ENCODE measurements at regions not wholly inside any gene's neighbourhood (a gene's known extent, or its start where the extent isn't known, plus 50 kb on each side); places are given as distances from the start of the nearest gene placed in this dataset.

DNA sequence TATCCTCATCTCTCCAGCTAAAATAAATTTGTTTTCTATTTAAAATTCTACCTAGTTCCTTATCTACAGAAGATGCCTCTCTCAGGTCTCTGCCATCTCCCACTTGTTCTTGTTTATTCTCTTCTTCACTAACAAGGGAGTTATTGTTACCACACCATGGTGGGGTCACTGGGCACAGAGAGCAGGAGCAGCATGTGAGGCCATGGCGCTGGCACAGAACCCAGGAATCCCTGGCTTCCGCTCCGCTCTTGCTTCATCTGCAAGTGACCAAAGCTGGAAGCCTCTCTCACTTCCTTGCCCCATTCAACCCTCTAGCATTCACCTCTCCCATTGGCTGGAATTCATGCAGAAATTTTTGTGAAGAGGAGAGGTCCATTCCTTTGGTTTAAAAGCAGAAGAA lies 190.7 kb upstream of the NCAM1 start:
- POLR2A ChIA-PET = no interaction called here
- CTCF ChIA-PET = no interaction called here
- DNase-seq = no peak
- Mint-ChIP-seq H3K9me3 (no peaks in the 10 kb centered on the region), H3K4me1 (no peaks in the 10 kb centered on the region), H3K4me3 (no peak overlapping the region), H3K27me3 (no peaks in the 10 kb centered on the region), H3K36me3 (ENCODE audit: low read depth) (no peaks in the 10 kb centered on the region), H3K27ac (no peak overlapping the region)
- ATAC-seq (ENCODE audit: low read depth) = no peak
- intact Hi-C loops (cut with micrococcal nuclease) = no loop called here
- TF ChIP-seq, protein P1, sequence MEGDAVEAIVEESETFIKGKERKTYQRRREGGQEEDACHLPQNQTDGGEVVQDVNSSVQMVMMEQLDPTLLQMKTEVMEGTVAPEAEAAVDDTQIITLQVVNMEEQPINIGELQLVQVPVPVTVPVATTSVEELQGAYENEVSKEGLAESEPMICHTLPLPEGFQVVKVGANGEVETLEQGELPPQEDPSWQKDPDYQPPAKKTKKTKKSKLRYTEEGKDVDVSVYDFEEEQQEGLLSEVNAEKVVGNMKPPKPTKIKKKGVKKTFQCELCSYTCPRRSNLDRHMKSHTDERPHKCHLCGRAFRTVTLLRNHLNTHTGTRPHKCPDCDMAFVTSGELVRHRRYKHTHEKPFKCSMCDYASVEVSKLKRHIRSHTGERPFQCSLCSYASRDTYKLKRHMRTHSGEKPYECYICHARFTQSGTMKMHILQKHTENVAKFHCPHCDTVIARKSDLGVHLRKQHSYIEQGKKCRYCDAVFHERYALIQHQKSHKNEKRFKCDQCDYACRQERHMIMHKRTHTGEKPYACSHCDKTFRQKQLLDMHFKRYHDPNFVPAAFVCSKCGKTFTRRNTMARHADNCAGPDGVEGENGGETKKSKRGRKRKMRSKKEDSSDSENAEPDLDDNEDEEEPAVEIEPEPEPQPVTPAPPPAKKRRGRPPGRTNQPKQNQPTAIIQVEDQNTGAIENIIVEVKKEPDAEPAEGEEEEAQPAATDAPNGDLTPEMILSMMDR (IDR thresholded peaks at IDR 0.05) = no peak

DNA sequence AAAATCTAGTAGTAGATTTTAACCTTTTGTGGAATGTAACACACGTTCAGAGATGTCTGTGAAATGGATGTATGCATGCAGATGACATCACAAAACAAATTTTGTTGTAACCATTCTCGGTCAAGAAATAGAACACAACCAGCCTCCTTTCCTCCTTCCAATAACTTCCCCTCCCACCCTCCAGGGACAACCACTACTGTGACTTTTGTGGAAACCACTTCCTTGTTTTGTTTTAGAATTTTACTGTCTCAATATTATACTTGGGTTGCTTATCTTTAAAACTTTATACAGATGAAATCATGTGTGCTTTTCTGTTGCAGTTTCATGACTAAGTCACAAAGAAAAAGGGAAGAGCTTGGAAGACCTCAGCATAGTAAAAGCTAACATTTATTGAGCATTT lies 189.4 kb upstream of the NCAM1 start:
- H3K36me3 Mint-ChIP-seq (ENCODE audit: low read depth) = no peaks in the 10 kb centered on the region
- H3K4me1 Mint-ChIP-seq = no peaks in the 10 kb centered on the region
- intact Hi-C loops (cut with micrococcal nuclease) = no loop called here
- DNase-seq (no peak), ATAC-seq (ENCODE audit: low read depth) (no peak)
- no peaks in the 10 kb centered on the region for H3K27me3 Mint-ChIP-seq
- no peak overlapping the region for H3K27ac Mint-ChIP-seq
- H3K9me3 Mint-ChIP-seq = no peaks in the 10 kb centered on the region
- TF ChIP-seq, protein P1 (IDR thresholded peaks at IDR 0.05) = no peak
- no peak overlapping the region for H3K4me3 Mint-ChIP-seq
- ChIA-PET CTCF (no interaction called here), POLR2A (no interaction called here)

DNA sequence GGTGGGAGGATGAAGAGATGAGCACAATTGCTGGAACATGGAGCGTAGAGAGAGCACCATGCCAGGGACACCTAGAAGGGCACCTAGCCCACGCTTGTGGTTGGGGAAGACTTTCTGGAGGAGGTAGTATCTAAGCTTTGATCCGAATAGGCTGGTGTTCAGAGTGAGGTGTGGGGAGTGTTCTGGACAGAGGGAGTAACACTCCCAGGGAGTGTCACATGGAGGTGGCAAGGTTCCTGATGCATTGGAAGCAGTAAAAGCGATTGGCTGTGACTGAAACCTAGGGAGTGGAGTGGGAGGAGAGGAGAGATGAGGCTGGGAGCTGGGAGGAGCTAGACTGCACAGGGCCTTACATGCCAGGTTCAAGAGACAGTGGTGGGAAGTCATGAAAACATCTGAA lies 188.0 kb upstream of the NCAM1 start:
- Mint-ChIP-seq H3K4me3 (no peak overlapping the region), H3K36me3 (ENCODE audit: low read depth) (no peaks in the 10 kb centered on the region), H3K27ac (no peak overlapping the region), H3K27me3 (no peaks in the 10 kb centered on the region), H3K4me1 (no peaks in the 10 kb centered on the region), H3K9me3 (no peaks in the 10 kb centered on the region)
- ChIA-PET POLR2A (no interaction called here), CTCF (no interaction called here)
- intact Hi-C loops (cut with micrococcal nuclease) = no loop called here
- DNase-seq (no peak), ATAC-seq (ENCODE audit: low read depth) (no peak)
- TF ChIP-seq, protein P1 (IDR thresholded peaks at IDR 0.05) = no peak

DNA sequence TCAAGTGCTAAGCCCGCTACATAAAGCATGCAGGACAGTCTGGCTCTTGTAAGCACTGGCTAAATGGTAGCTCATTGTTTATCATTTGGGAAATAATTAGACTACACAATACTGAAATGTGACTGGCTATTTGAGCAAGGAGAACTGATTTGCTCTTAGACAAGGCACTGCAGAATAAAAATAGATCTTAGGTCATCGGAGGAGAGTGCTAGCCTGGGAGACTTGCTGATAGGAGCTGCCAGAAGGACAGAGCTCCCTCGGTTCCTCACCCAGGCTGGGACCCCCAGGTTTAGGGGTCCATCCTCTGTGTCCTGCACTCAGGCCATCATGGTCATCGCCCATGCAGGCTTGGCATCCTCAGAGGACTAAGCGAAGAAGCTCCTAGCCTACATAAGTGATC lies 184.4 kb upstream of the NCAM1 start:
- no peaks in the 10 kb centered on the region for H3K36me3 Mint-ChIP-seq (ENCODE audit: low read depth)
- no peak overlapping the region for H3K4me3 Mint-ChIP-seq
- no peaks in the 10 kb centered on the region for H3K9me3 Mint-ChIP-seq
- H3K27me3 Mint-ChIP-seq = no peaks in the 10 kb centered on the region
- H3K27ac Mint-ChIP-seq = no peak overlapping the region
- ATAC-seq (ENCODE audit: low read depth) (no peak), DNase-seq (no peak)
- ChIA-PET CTCF (no interaction called here), POLR2A (no interaction called here)
- intact Hi-C loops (cut with micrococcal nuclease) = no loop called here
- TF ChIP-seq, protein P1 (IDR thresholded peaks at IDR 0.05) = no peak
- no peaks in the 10 kb centered on the region for H3K4me1 Mint-ChIP-seq

DNA sequence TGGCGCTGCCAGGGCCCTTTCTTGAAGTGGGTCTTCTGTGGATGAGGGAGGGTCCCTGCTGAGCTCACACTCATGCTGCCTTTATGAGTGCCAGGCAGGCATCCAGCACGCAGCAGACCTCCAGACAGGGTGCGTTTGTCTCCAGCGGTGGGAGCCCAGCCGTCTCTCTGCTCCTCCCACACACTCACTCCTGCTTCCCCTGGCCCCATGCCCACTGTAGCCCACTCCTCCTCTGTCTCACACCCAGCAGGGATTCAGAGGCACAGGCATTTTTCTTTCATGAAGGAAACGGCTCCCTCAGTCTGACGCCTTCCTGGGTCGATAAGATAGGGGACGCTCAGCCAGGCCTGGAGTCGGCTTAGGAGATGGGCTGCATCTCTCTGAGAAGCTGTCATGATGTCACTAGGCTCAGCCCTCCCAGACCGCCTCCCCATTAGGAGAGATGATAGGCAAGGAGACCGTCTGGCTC lies 183.9 kb upstream of the NCAM1 start:
- intact Hi-C loops (cut with micrococcal nuclease) = no loop called here
- Mint-ChIP-seq H3K36me3 (ENCODE audit: low read depth) (no peaks in the 10 kb centered on the region), H3K9me3 (no peaks in the 10 kb centered on the region), H3K4me1 (no peaks in the 10 kb centered on the region), H3K27ac (no peak overlapping the region), H3K4me3 (no peak overlapping the region), H3K27me3 (no peaks in the 10 kb centered on the region)
- ATAC-seq (ENCODE audit: low read depth) (no peak), DNase-seq (no peak)
- TF ChIP-seq, protein P1 (IDR thresholded peaks at IDR 0.05) = no peak
- ChIA-PET CTCF (no interaction called here), POLR2A (no interaction called here)

All from activated B cell treated with CpG ODN at 0.5 μM for 24 hours (primary cell).